NCI-H1048 (cell line): ENCODE measurements at regions not wholly inside any gene's neighbourhood (a gene's known extent, or its start where the extent isn't known, plus 50 kb on each side); places are given as distances from the start of the nearest gene placed in this dataset.
"Not testable (repeated sequence)": the region's sequence is repeated elsewhere in the genome, so short reads cannot be mapped to it uniquely, and the experiment has no call there.

Source experiments
- DNase-seq: peaks from one replicate; lab custom pipeline; 2025; lab: John Stamatoyannopoulos, UW

- DNase-seq = no peak
Observed at GRCh38 chr2:239818531-239819011, 206.6 kb downstream of the NDUFA10 start.

GRCh38 chr2:239818086-239818485 lies 207.1 kb downstream of the NDUFA10 start:
- no peak for DNase-seq

DNA sequence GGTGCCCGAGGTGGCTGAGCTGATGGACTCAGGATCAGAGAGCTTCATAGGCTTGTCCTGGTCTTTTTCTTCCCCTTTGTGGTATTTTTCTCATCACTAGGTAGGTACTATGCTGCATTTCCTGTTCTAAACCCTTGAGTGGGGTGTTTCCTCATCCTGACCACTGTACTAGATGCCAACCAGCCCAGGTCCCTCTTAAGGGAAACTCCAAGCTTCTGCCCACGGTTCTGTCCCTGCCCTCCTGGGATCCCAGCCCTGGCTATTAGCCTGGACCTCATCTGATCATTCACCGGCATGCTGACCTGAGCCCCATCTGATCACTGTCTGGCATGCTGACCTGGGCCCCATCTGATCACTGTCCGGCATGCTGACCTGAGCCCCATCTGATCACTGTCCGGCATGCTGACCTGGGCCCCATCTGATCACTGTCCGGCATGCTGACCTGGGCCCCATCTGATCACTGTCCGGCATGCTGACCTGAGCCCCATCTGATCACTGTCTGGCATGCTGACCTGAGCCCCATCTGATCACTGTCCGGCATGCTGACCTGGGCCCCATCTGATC lies 207.6 kb downstream of the NDUFA10 start:
- not testable (repeated sequence) for DNase-seq

GRCh38 chr2:239816576-239817467 lies 208.3 kb downstream of the NDUFA10 start:
- DNase-seq = no peak

GRCh38 chr2:239815671-239816070 lies 209.5 kb downstream of the NDUFA10 start:
- no peak for DNase-seq

- no peak for DNase-seq
Observed at GRCh38 chr2:239814861-239815601, 210.1 kb downstream of the NDUFA10 start.

DNA sequence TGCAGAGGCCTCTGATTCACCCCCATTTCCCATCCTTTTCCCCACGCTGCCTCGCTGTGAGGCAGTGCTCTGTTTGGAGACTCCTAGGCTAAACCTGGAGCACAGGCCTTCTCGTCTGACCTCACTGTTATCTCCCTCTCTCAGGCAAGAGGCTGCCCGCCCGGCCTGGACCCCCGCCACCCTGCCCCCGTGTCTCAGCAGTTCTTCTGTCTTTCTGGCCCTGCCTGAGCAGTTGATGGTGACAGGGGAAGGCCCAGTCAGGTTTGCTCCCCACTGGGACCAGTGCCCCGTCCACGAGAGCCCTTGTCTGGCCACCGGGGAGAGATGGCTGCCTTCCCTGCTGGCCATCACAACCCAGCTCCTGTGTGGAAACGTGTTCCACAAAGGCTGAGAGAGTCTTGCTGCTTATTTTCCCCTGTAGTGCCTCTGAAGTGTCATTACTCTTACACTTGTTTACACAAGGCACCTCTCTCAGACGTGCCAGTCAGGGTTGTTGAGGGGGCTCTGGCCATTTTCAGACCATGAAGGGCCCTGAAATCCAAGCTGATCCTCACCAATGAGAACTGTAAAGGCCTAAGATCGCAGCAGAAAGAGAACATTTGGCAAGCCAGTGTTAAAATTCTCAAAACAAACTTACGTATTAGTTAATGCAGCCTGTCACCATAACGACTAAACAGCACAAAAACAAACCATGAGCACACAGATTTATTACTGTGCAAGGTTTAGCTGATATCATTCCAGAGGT lies 210.9 kb downstream of the NDUFA10 start:
- no peak for DNase-seq

DNA sequence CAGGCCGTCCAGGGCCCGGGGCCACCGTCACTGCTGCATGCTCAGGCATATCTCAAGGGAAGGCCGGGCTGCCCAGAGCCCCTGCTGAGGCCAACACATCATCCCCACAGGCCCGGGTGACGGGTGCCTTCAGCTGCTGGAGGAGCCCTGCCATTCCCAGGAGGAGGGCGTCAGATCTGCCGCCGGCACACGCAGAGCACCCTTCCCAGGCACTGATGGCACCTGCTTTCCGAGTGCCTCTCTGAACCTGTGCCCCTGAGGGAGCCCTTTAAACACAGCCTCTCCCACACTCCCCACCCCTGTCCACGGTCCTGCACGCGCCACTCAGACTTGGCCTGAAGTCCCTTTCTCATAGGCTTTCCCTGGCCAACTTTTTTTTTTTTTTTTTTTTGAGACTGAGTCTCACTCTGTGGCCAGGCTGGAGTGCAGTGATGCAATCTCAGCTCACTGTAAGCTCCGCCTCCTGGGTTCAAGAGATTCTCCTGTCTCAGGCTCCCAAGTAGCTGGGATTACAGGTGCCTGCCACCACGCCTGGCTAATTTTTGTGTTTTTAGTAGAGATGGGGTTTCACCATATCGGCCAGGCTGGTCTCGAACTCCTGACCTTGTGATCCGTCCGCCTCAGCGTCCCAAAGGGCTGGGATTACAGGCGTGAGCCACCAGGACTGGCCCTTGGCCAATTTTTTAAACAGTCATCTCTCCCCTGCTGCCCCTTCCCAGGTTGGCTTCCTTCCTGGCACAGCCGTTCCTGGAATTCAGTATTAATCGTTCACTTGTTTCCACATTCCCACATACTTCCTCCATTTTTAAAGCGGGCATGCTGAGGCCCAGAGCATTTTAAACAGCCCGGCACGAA lies 211.7 kb downstream of the NDUFA10 start:
- no peak for DNase-seq

- no peak for DNase-seq
Observed at GRCh38 chr2:239811806-239812560, 213.2 kb downstream of the NDUFA10 start.

DNA sequence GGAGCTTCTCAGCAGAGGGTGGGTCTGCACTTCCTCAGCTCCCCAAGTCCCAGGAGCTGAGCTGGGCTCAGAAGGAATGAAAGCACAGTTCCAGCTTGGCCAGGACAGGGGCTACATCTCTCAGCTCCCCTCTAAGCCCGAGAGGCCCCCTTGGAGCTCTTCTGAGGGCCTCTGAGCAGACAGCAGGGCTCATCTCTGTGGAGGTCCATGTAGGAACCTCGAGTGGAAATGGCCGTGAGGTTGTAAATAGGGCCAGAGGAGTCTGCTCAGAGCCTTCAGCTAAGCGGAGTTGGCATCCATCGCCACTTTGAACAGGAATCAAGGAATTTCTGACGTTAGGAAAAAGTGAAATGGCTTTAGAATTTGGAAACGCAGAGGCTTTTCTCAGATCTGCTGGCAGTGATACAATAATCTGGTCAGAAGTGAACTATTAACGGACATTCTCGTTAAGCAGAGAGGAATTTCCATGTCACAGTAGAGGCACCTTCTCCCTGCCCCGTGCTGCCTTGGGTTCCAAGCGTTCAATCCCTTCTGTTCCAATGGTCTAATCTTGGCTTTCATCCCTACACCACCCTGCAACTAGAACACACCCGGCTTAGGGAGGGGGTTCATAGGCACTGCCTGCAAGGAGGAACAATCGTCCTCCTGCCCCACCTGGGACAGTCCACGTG lies 213.9 kb downstream of the NDUFA10 start:
- DNase-seq = no peak

GRCh38 chr2:239809391-239809790 lies 215.8 kb downstream of the NDUFA10 start:
- DNase-seq = no peak

DNA sequence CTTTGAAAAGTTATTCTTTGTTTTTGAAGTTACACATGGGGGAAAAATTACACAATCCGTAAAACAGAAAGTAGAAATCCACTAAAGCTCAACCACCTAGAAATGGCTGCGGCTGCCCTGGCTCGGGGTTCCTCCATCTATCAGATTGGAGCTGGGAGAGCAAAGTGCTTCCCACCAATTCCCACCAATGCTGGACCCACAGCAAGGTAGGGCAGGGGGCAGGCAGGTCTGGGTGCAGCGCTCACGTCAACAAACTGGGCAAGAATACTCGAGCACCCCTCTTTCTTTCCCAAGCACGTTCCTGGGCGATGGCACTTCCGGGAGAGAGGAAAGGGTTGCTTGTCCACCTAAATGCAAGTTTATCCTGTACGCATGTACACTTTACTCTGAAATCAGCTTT lies 217.6 kb downstream of the NDUFA10 start:
- DNase-seq = no peak

DNA sequence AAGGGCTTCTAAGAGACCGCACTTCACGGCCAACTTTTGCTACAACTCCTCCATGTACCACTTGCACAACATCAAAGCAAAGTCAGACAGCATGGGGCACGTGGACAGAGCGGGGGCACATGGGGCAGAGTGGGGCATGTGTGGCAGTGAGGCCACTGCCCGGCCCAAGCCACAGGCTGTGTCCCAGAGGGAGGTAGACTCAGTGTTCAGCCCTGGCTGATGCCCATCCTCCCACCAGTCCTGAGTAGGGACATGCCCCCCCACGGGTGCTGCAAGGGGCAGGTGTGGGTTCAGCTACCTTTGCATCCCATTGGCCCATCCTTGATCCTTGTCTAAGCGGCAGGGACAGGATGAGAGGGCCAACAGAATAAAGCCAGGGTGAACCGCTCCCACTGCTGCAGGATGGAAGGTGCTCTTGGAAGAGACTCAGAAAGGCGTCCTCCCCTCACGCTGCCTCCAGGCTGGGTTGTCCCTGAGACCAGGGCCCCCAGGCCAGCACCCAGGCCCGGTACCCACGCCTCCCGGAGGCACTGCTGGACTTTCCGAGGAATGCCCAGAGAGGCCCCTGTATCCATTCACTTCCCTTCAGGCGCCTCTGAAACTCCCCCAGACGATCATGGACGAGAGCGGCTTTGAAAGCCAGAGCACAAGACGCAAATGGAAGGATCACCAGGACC lies 218.2 kb downstream of the NDUFA10 start:
- DNase-seq = no peak

- no peak for DNase-seq
Observed at GRCh38 chr2:239806276-239806675, 218.9 kb downstream of the NDUFA10 start.

DNA sequence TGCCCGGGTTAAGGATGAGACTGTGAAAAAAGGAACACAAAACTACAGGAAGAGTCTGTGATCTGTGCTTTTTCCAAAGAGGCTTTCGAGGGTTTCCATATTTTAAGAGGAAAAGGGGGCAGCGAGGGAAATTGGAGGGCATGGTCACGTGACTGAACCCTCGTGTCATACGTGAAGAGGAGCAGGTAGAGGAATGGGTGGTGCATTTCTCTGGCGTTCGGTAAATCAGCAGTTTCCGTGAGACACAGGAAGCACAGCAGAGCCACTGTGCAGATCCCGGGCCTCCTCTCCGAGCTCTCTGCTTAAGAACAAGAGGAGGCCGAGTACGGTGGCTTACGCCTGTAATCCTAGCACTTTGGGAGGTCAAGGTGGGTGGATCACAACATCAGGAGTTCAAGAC lies 219.7 kb downstream of the NDUFA10 start:
- no peak for DNase-seq

DNA sequence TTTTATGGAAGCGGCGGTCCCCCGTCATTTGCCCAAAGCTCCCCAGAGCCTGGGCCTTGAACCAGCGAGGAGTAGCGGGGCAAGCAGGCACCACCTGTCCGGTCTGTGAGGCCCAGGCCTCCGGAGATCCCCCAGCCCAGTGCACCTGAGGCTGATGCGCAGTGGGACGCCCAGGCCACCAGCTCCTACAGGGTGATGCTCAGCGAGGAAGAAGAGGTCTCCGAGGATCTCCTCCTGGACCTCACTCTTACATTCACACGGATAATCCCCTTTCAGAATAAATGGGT lies 220.2 kb downstream of the NDUFA10 start:
- DNase-seq = no peak

GRCh38 chr2:239804161-239805042 lies 220.7 kb downstream of the NDUFA10 start:
- DNase-seq = no peak

GRCh38 chr2:239803766-239804115 lies 221.4 kb downstream of the NDUFA10 start:
- no peak for DNase-seq
